Renal cortical epithelial cell (primary cell): ENCODE measurements at regions not wholly inside any gene's neighbourhood (a gene's known extent, or its start where the extent isn't known, plus 50 kb on each side); places are given as distances from the start of the nearest gene placed in this dataset.
"Not testable (repeated sequence)": the region's sequence is repeated elsewhere in the genome, so short reads cannot be mapped to it uniquely, and the experiment has no call there.

Source experiments
- DNase-seq: peaks from one replicate; pipeline ENCODE4 v3.0.0-alpha.2; 2011; ENCODE audit warnings: low read depth

DNA sequence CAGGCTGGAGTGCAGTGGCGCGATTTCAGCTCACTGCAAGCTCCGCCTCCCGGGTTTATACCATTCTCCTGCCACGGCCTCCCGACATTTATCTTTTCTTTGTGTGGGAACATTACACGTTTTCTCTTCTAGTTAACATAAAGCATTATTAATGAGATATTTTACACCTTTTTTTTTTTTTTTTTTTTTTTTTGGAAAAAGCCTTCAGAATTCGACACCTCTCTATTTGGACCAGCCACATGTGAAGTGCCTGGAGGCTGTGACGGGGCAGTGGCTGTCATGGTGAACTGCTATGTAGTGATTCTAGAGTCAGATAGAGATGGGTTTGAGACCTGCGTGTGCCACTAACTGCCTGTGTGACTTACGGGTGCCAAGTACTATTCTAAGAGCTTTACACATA is 64.3 kb downstream of the SMIM38 start:
- DNase-seq: no peak

DNA sequence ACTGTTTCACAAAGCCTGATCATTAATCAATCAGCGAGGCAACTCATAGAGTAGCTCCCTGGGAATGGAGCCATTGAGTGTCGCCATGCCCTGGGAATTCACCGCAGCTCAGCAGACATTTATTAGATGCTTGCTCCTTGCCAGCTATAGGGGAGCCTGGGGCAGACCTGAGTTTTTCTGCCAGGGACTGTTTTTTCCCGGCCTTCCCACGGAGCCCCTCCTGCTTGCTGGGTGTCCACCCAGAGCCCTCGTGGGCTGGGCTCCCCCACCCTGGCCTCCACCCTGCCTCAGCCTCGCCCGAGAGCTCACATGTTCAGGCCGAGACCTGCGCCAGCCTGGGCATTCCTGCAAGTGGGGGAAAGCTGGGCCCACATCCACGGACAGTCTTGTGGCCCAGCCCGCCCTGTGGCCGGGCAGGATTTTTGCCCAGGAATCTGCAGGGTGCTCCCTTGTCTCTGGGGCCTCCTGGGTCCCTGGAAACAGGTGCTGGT is 64.9 kb downstream of the SMIM38 start:
- DNase-seq: no peak

DNA sequence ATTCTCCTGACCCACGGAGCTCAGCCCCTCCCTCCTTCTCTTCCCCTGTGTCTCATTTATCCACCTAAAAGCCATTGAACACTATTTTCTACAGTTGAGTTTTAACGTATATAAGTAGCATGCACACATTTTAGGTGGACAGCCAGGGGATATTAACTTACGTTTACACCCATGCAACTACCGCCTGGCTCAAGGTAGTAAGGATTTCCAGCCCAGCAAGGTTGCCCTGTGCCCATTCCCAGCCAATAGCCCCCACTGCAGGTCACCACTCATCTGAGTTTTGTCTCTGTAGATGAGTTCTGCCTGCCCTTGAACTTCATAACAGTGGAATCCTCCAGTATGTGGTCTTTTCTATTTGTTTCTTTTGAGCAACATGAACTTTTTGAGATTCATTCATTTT is 65.4 kb downstream of the SMIM38 start:
- no peak for DNase-seq

DNA sequence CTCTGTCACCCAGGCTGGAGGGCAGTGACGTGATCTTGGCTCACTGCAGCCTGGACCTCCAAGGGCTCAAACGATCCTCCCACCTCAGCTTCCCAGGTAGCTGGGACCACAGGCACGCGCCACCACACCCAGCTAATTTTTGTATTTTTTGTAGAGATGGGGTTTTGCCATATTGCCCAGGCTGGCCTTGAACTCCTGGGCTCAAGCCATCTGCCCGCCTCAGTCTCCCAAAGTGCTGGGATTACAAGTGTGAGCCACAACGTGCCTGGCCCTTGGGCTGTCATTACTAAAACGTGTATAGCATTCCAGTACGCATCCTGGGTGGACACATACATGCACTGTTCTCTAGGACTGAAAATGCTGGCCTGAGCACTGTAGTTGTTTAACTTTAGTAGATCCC is 65.9 kb downstream of the SMIM38 start:
- DNase-seq: not testable (repeated sequence)

DNA sequence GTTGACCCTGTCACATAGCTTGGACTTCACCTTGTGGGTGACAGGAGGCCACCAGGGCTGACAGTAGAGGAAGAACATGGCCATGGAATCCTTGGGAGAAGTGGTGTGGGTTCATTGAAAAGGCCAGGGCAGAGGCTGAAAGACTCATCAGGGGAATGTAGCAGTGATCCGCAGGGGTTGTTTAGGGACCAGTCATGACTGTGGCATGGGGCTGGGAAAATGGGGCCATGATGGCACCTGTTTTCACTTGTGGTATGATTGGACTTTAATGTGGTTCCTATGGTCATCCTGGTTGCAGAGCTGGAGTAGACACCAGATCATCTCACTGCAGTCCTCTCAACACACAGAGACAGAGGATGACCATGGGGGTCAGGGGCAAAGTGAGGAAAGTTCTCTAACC is 66.7 kb upstream of the MYEOV start:
- no peak for DNase-seq

DNA sequence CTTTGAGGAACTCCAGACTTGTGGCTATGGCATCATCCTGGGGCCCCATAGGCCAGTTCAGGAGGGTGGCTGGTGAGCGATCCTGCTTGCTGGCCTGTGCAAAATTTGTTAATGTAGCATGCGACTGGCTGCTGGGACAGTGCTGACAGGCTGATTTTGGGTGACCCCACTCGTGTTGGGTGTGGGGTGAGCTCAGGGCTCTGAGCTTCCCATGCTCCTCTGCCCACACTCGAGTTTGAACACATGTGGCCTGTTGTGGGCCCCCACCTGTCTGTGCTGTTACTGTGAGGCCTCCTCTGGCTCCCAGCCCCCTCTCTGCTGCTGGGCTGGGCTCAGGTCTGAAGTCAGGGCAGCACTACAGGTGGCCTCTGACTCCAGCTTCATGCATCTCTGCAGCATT is 64.4 kb upstream of the MYEOV start:
- no peak for DNase-seq

DNA sequence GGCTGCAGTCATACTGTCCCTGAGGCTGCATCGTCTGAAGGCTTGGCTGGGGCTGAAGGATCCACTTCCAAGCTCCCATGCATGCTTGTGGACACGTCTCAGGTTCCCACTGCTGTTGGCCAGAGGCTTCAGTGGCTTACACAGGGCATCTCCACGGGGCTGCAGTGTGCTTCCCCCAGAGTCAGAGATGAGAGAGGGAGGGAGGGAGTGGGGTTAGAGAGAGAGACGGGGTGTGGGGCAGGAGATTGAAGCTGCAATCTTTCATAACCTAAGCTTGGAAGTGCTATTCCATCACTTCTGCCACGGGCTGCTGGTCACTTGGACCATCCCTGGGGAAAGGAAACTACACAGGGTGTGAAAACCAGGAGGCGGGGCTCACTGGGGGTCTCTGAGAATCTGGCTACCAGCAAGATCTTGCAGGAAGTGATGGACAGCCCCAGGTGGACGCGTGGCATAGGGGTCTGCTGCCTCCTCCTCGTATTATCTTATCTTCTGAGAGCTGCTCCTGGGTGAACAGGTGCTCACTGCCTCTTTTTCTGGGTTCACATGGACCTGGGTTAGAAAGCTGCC is 63.0 kb upstream of the MYEOV start:
- no peak for DNase-seq

DNA sequence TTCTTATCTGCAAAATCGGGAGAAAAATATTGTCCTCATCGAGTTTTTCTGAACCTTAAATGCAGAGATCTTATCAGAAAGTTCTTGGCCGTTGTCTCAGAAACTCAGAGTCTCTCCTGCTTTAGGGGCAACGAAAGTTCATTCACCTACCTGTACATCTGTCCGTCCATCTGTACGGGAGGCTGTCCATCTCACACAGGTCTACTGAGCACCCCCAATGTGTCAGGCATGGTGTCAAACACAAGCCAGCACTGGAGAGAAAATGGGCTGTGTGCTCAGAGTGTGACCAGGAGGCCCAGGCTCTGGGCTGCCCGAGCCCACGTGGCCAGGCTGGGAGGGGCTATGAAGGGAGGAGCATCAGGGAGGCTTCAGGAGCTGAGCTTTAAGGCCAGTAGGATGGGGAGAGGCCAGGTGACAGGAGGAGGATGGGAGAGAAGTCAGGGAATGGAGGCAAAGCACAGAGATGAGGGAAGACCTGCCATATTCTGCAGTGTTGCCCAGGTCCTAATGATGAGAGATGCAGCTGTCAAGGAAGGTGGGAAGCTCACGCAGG is 62.4 kb upstream of the MYEOV start:
- no peak for DNase-seq

DNA sequence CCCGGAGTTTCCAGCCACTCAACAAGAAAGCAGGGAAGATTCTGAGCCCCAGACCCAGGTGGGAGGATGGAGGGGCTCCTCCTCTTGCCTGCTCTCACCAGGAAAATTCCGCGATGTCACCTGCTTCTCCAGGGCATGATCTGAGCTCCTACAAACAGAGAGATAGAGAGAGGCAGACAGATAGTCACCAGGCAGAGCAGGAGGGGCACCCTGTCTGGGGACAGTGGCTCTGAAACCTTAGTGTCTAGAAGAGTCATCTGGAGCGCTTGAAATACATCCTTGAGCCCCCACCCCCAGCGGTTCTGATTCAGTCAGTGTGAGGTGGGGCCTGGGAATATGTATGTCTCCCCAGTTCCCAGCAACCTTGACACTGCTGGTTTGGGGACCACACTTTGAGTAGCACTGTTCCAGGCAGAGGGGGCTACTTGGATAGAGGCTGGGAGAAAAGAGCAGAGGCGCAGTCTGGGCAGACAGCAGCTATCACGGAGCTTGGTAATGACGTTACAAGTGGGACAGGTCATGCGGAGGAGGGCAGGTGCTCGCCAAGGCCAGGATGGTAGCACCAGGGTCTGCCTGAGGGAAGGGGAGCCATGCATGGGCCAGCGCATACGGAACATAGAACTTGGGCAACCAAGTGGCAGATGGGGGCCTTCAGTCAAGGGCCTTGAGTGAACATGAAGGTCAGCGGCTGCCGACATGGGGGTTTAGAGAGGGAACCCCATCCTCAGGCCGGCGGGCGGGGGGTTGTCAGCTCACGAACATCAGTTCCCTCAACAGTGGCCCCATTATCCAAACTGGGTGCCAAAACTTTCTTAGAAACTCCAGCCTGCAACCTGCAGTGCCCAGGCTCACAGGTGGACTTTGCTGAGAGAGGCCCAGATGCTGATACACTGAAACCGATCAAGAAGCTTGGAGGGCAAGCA is 60.9 kb upstream of the MYEOV start:
- no peak for DNase-seq

DNA sequence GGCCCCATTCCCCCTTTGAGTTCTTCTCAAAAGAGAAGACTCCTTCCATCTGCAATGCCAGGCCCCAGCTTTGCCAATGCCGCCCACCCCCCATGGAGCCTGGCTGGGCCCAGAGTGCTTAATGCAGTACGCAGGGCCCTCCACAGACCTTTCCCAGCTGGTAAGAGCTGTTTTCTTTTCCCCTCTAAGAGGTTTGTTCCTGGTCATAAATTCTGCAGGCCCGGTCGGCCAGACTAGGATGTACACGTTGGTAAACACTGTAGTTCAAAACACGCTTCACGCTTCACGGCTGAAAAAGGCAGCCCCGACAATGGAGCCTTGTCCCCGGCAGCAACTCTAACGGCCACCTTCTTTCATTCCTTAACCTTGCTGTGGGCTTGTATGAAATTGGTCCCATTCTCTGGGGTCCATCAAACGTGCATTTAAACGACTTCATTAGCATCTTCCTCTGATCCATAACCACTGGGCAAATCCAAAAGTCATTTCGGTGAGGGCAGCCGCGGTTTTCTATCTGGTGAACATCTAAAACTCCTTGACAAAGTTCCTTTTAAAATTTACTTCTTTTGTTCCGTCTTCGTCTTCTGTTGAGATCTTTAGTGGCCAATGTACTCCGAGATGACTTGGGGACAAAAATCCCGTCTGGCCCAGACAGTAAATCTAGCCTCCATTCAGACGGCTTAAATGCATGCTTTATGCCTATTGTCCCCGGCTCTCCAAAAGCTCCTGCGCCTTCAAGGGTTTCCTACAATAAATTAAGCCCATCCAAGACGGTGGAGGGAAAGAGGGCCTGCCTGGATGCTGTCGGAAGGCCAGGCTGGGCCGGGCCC is 60.0 kb upstream of the MYEOV start:
- DNase-seq: no peak

DNA sequence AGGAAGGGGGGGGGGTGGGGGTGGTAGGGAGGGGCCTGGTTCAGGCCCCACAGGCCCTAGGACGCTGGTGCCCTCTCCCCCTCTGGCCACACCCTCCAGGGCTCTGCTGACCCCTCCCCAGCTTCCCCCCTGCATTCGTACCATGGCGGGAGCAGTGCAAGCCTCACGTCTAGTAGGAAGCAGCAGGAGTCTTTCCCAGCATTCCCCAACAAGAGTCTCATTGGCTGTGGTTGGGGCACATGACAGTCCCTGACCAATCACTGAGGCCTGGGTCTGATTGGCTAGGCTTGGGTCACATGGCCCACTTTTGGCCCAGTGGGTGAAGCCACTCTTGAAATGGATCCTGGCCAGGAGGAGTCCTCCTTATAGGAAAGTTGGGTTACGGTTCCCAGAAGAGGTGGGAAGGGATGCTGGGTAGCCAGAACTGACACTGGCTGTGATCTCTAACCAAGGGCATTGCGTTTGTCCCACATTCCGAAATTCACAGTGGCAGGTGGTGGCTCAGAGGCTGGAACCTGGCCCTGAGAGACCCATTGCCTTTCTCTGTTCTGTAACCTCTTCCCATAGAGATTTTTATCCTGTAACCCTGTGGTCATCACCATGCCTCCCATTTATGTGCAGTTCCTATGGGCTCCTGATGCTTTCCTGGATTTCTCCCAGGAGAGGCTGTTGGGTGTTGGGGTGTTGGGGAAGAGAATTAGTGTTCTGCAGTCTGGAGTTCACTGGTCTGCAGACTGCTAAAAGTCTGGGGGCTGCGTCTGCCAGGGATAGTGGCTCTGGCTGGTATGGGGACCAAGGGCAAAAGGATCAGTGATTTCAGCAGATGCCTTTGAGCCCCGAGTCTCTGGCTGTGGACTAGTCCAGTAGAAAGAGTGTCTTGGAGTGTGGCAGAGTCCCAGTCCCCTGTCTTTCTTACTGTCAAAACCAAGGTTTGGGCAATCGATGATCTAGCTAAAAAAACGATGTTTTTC is 58.9 kb upstream of the MYEOV start:
- no peak for DNase-seq

DNA sequence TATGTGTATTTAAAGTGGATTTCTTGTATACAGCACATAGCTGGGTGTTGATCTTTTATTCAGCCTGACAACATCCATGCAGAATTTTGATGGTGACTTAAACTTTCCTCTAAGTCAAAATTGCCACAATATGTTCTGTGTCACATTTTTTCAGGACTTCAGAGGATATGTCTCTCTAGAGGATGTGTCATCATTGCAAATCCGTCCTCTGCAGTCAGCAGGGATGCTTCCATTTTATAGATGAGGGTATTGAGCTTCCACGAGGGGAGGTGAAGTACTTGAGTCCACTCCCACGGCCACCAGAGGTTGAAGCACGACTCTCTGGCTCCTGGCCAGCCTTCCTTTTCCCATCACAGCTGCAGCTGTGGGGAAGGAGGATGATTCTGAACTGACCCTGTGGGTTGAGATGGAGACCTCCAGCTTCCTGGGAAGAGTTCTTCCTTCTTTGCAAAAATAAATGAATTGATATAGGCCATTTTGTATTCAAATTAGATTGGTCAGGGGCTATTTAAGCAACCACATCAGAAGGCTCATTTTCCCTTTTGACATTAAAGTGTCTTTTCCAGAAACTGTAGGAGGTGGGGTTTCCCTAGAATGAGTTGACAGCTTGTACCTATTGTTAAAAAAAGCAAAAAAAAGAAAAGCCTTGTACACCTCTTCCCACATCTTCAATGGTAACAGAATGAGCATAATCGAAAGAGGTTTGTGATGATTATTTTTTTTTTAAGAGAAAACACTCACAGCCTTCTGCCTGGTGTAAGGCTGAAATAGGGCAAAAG is 55.2 kb upstream of the MYEOV start:
- no peak for DNase-seq

DNA sequence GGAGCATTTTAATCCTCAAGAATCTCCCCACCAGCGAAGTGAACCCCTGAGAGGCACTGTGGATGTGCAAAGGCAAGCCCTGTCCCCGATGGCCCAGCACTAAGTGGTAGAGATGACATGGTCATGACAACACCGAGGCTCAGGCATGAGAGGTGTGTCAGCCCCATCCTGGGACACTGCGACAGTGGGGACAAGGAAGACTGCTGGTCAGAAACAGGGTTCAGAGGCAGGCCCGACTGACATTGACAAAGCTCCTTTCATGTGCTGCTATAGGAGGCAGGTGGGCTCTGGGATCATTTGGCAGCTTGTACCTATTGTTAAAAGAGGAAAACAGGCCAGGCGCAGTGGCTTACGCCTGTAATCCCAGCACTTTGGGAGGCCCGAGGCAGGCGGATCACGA is 54.3 kb upstream of the MYEOV start:
- no peak for DNase-seq

DNA sequence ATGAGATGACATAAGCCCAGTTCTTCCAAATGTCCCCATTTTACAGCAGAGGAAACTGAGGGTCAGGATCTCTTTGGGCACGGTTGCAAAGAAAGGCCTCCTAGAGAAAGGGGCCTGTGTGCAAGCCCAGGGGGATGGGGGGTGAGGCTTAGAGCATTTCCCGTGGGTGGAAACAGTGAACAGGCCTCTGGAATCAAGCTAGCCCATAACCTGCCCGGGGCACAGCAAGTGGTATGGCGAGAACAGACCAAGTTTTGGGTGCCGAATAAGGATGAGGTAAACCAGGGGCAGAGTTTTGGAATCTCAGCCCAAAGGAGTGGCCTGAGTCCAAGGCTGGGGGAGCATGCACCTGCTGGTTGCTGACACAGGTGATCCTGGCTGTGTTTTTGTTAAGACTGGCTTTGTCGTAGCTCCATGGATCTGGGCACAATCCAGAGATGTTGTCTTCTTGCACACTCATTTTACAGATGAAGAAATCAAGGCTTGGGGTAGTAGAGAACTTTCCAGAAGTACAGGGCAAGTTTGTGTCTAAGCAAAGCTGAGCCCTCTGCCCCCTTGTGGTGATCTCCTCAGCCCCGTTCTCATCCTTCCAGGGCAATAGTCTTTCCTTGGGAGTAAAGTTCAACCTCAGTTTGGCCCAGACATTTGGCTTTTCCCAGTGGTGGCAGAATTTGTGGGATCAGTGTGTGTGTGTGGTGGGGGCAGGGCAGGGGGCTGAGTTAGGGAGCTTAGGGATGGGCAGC is 53.5 kb upstream of the MYEOV start:
- DNase-seq: no peak

DNA sequence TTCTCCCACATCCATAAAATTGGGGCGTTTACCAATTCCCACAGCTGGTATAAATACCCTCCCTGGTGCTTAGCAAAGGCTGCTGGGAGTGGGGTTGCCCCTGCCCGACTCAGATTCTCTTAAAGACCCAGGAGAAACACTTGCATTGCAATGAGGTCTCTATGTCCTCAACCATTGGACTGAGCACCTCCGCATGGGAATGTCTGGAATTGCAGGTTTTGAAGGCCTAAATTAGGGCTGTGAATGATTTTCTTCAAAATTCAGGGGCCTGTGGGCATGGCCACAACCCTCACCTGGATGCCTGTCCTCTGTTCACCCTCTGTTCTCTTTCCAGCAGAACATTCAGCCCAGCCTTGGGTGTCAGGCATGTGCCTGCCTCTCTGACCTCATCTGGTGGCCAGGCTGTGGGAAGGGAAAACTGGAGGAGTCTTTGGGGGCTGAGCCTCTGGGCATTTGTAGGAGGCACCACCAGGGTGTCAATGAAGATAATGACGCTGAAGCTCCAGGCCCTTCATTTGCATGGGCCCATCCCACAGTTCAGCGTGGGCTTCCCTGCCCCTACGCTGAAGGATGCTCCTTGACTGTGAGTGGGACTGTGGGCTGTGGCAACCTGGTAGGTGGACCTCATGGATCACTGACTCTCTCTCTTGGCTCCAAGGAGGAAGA is 52.7 kb upstream of the MYEOV start:
- DNase-seq: no peak

DNA sequence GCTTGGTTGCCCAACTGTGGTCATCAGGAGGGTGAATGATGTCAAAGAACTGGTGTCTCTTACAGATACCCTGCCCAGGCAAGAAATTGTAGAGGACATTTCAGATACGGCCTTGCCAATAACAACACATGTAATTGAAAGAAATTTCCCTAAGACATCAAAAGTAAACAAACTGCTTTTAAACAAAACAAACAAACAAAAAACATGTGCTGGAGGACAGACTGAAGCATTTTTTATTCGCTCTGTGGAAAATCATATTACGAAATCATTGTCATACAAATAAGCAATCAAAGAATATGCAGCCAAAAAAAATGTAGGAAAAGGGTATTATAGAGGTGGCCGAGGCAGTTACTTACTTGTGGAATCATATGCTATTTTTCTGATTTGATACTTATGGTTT is 52.1 kb upstream of the MYEOV start:
- no peak for DNase-seq

DNA sequence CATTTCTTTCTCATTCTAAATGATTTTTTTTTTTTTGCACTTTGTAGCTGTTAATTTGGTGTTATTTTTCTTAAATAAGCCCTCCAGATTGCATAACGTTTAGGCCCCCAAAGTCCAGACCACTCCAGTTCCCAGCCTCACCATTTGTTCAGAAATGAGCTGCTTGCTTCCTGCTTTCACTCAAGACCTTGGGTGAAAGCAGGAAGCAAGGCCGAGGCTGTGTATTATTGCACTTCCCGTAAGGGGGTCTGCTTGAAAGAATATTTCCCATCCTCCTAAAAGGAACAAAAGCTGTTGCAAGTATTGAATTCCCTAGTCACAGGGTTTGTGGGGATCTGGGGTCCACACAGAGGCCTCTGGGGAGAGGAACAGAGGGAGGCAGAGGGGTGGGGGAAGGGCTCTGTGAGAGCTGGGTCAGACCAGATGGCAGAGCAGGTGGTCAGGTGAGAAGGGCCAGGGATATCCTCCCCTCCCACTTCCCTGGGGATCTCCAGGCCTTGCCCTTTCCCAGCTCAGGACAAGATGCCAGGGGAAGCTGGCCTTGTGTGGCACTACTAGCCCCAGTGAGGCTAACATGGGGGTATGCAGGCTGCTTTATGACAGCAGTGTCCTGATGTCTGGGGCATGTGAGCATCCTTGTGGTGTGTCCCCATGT is 51.6 kb upstream of the MYEOV start:
- DNase-seq: no peak

DNA sequence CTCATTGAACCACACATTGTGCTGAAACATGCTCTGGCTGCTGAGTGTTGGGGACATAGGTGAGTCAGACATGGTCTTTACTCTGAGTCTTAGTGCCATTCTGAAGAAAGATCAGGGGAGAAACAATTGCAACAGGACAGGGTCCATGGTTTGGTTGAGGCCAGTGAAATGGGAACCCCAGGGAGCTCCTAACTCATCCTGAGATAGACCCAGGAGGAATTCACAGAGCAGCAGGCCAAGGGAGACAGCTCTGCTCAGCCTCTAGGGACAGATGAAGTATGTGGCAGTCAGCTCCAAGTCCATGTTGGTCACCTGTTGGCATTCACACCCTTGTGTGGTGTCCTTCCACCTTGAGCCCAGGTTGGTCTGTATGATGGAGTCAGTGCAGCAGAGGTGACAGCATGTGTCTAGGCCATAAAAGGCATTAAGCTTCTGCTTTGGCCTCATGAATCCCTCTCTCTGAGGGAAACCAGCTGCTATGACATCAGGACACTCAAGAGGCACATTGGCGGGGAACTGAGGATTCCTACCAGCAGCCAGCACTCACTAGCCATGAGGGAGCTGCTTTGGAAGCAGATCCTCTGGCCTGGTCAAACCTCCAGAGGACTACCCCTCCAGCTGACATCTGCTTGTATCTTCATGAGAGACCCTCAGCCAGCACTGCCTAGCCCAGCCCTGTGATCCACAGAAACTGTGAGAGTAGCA is 50.3 kb upstream of the MYEOV start:
- no peak for DNase-seq
